SU-DHL-6 (cell line): ENCODE measurements at regions not wholly inside any gene's neighbourhood (a gene's known extent, or its start where the extent isn't known, plus 50 kb on each side); places are given as distances from the start of the nearest gene placed in this dataset.
"Not testable (repeated sequence)": the region's sequence is repeated elsewhere in the genome, so short reads cannot be mapped to it uniquely, and the experiment has no call there.

Source experiments
- H2AFZ ChIP-seq: fragments of 200-600 bp; sonication (generic); 2 replicates; pipeline ENCODE4 v1.6.1; 2014; ENCODE audit warnings: low read depth, mild to moderate bottlenecking, moderate library complexity, mixed read lengths, antibody characterized with exemption, low read length; ENCODE audit not compliant: severe bottlenecking
- H3F3A ChIP-seq: fragments of 200-600 bp; shearing (Covaris generic); 2 replicates; pipeline ENCODE4 v1.6.0; 2016; ENCODE audit warnings: antibody characterized with exemption, mild to moderate bottlenecking; ENCODE audit not compliant: insufficient read depth
- H3K27ac ChIP-seq: fragments of 200-600 bp; sonication (generic); 2 replicates; pipeline ENCODE4 v1.5.1; 2016; ENCODE audit warnings: low read depth, mild to moderate bottlenecking, low read length, moderate library complexity, mixed read lengths
- H3K27me3 ChIP-seq: fragments of 200-600 bp; sonication (generic), shearing (Covaris generic); 2 replicates; pipeline ENCODE4 v1.6.0; 2014; ENCODE audit warnings: mild to moderate bottlenecking, low read length
- H3K36me3 ChIP-seq: fragments of 200-600 bp; sonication (generic); 2 replicates; pipeline ENCODE4 v1.6.1; 2014; ENCODE audit warnings: mild to moderate bottlenecking, low read length, mixed read lengths
- H3K4me2 ChIP-seq: fragments of 300-600, 200-600 bp; shearing (Covaris generic), sonication (generic); 2 replicates; pipeline ENCODE4 v1.6.0; 2014; ENCODE audit warnings: low read length, low read depth, mild to moderate bottlenecking; ENCODE audit not compliant: poor library complexity, severe bottlenecking
- H3K4me3 ChIP-seq: fragments of 200-600 bp; sonication (generic); 2 replicates; pipeline ENCODE4 v1.5.1; 2014; ENCODE audit warnings: antibody characterized with exemption, low read length, mild to moderate bottlenecking, mixed read lengths; ENCODE audit not compliant: insufficient read depth, poor library complexity, severe bottlenecking
- H3K79me2 ChIP-seq: fragments of 200-600 bp; sonication (generic); 2 replicates; pipeline ENCODE4 v1.6.1; 2014; ENCODE audit warnings: mild to moderate bottlenecking, low read length, moderate library complexity; ENCODE audit not compliant: insufficient read depth
- H3K9ac ChIP-seq: fragments of 200-600 bp; sonication (generic); 2 replicates; pipeline ENCODE4 v1.7.0; 2014; ENCODE audit warnings: mild to moderate bottlenecking, low read length
- H3K9me2 ChIP-seq: fragments of 200-600 bp; sonication (generic); replicated peaks from 2 replicates; pipeline ENCODE4 v1.6.1; 2014; ENCODE audit warnings: low read length; ENCODE audit not compliant: insufficient read depth
- H3K9me3 ChIP-seq: fragments of 200-600 bp; sonication (generic); 2 replicates; pipeline ENCODE4 v1.6.1; 2014; ENCODE audit warnings: low read length, mixed read lengths; ENCODE audit not compliant: insufficient read depth
- H4K20me1 ChIP-seq: fragments of 200-600 bp; sonication (generic); 2 replicates; pipeline ENCODE4 v1.6.1; 2014; ENCODE audit warnings: low read depth, mild to moderate bottlenecking, antibody characterized with exemption, low read length, moderate library complexity, mixed read lengths
- CTCF ChIP-seq: fragments of 200-600 bp; sonication (generic); IDR thresholded peaks from one replicate; pipeline ENCODE4 v1.5.1; 2017; ENCODE audit warnings: antibody characterized with exemption, mild to moderate bottlenecking, low read length, moderate library complexity; ENCODE audit not compliant: insufficient read depth, poor library complexity, severe bottlenecking
- EZH2phosphoT487 ChIP-seq: fragments of 200-600 bp; sonication (generic), shearing (Covaris generic); conservative IDR thresholded peaks from 2 replicates; pipeline ENCODE4 v1.6.1; 2018; ENCODE audit warnings: mild to moderate bottlenecking, antibody characterized with exemption, low read length, moderate library complexity, mixed read lengths

DNA sequence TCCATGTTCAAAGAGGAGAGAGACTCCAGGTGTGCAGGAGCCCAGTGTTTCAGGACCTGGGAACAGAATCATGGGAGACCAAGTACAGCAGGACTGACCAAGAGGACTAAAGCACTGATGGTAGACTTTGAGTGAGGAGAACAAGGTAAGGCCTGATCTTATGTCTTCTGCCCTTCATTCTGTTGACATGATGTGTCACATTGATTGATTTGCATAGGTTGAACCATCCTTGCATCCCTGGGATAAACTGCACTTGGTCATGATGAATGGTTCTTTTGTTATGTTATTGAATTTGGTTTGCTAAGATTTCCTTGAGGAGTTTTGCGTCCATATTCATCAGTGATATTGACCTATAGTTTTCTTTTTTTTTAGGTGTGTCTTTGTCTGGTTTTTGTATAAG lies 497.0 kb downstream of the TMEM121 start:
- no peak overlapping the region for H3K4me3 ChIP-seq
- no peaks in the 10 kb centered on the region for H3K36me3 ChIP-seq
- H3K27ac ChIP-seq: no peak overlapping the region
- no peaks in the 10 kb centered on the region for H3F3A ChIP-seq
- TF ChIP-seq CTCF (no peak), EZH2phosphoT487 (no peak)
- no peaks in the 10 kb centered on the region for H4K20me1 ChIP-seq
- H2AFZ ChIP-seq: no peak overlapping the region
- H3K9me3 ChIP-seq: no peaks in the 10 kb centered on the region
- H3K79me2 ChIP-seq: no peaks in the 10 kb centered on the region
- H3K9me2 ChIP-seq: no peaks in the 10 kb centered on the region
- no peaks in the 10 kb centered on the region for H3K27me3 ChIP-seq
- H3K4me2 ChIP-seq: no peak overlapping the region
- no peak overlapping the region for H3K9ac ChIP-seq

- H2AFZ ChIP-seq: no peak overlapping the region
- H3K79me2 ChIP-seq: no peaks in the 10 kb centered on the region
- no peak overlapping the region for H3K4me3 ChIP-seq
- no peak overlapping the region for H3K9ac ChIP-seq
- no peaks in the 10 kb centered on the region for H3F3A ChIP-seq
- H4K20me1 ChIP-seq: no peaks in the 10 kb centered on the region
- H3K4me2 ChIP-seq: no peak overlapping the region
- no peaks in the 10 kb centered on the region for H3K36me3 ChIP-seq
- TF ChIP-seq EZH2phosphoT487 (no peak), CTCF (no peak)
- H3K27me3 ChIP-seq: no peaks in the 10 kb centered on the region
- H3K9me2 ChIP-seq: no peaks in the 10 kb centered on the region
- no peaks in the 10 kb centered on the region for H3K9me3 ChIP-seq
- H3K27ac ChIP-seq: no peak overlapping the region
These were observed 498.7 kb downstream of the TMEM121 start for GRCh38 chr14:106024983-106025604.

- Histone ChIP-seq H3K4me2 (no peak overlapping the region), H3K4me3 (no peak overlapping the region), H3K27ac (no peak overlapping the region), H3K27me3 (no peaks in the 10 kb centered on the region), H3F3A (no peaks in the 10 kb centered on the region), H3K9me3 (no peaks in the 10 kb centered on the region), H2AFZ (no peak overlapping the region), H3K9ac (no peak overlapping the region), H3K9me2 (no peaks in the 10 kb centered on the region), H3K79me2 (no peaks in the 10 kb centered on the region), H4K20me1 (no peaks in the 10 kb centered on the region), H3K36me3 (no peaks in the 10 kb centered on the region)
- TF ChIP-seq EZH2phosphoT487 (no peak), CTCF (no peak)
These were observed 499.6 kb downstream of the TMEM121 start for GRCh38 chr14:106026026-106026425.

DNA sequence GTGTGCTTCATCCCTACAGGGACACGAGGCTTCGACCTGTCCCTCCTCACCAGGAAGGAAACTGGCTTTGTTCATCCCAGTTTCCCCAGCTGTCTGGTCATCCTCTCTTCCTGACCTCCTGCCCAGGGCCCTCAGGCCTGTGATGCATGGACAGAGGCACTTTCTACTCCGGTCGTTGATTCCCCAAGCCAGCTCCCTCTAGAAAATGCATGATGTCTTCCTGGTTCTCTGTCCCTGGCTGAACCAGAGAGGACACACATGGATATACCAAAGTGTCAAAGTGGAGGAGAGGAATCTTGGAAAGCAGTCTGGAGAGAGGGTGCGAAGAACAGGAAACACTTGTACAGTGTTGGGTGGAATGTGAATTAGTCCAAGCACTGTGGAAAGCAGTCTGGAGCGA lies 501.4 kb downstream of the TMEM121 start:
- not testable (repeated sequence) for H3K36me3 ChIP-seq, H4K20me1 ChIP-seq, H3F3A ChIP-seq, H3K9ac ChIP-seq, H3K9me2 ChIP-seq, H3K4me3 ChIP-seq, H2AFZ ChIP-seq, H3K4me2 ChIP-seq, H3K9me3 ChIP-seq, H3K27ac ChIP-seq, H3K27me3 ChIP-seq, H3K79me2 ChIP-seq
